Adrenal gland (tissue), 9 donors: ENCODE measurements at regions not wholly inside any gene's neighbourhood (a gene's known extent, or its start where the extent isn't known, plus 50 kb on each side); places are given as distances from the start of the nearest gene placed in this dataset.

ENCODE experiments used
- DNase-seq, 7 donors: peaks; one replicate each; pipeline ENCODE4 v3.0.0-alpha.2; 2019 to 2020
- H3K27ac ChIP-seq, 5 donors: fragments of 200-600 bp; sonication (generic) in 4 of 5; 1 replicate in 3 of 5; 2 replicates in 2 of 5; pipeline versions ENCODE4 v1.5.1 to v1.8.0; 2016 to 2020; ENCODE audit warnings: mild to moderate bottlenecking in 1 of 5
- H3K27me3 ChIP-seq: fragments of 200-600 bp; 2 replicates; pipeline ENCODE4 v1.8.0; 2021
- H3K36me3 ChIP-seq, 2 donors: fragments of 200-600 bp; replicated peaks in 1 of 2; 1 replicate in 1 of 2; 2 replicates in 1 of 2; pipeline versions ENCODE4 v1.5.1 to v1.8.0; 2018 to 2022
- H3K4me1 ChIP-seq, 2 donors: fragments of 200-600 bp; replicated peaks in 1 of 2; 1 replicate in 1 of 2; 2 replicates in 1 of 2; pipeline versions ENCODE4 v1.5.1 to v1.8.0; 2018 to 2021
- H3K4me3 ChIP-seq, 4 donors: fragments of 200-600 bp; sonication (generic) in 3 of 4; one replicate each; pipeline ENCODE4 v1.5.1; 2016 to 2018
- H3K9me3 ChIP-seq, 3 donors: fragments of 200-600 bp; sonication (generic) in 1 of 3; replicated peaks in 1 of 3; 1 replicate in 2 of 3; 2 replicates in 1 of 3; pipeline versions ENCODE4 v1.5.1 to v1.8.0; 2016 to 2021
- CTCF ChIP-seq, 6 experiments: fragments of 450-650 bp in 4 of 6; fragments of 200-600 bp in 2 of 6; sonication (generic) in 1 of 6; IDR thresholded peaks; 1 replicate in 5 of 6; 2 replicates in 1 of 6; pipeline versions ENCODE4 v1.5.1 to v1.8.0; 2016 to 2021; ENCODE audit warnings: antibody characterized with exemption in 6 of 6, mild to moderate bottlenecking in 2 of 6, moderate library complexity in 1 of 6
- POLR2A ChIP-seq, 2 donors: fragments of 450-650 bp; IDR thresholded peaks; one replicate each; pipeline ENCODE4 v1.6.1; 2017; ENCODE audit warnings: antibody characterized with exemption in 2 of 2, mild to moderate bottlenecking in 2 of 2, moderate library complexity in 1 of 2
- WGBS, 4 donors: extraction: QIAGEN DNeasy Blood & Tissue Kit in 2 of 4; methylation state at CpG; one replicate each; pipeline versions ENCODE4 v1.1.5 to v1.1.7; 2013 to 2017; 5-methylcytosine and 5-hydroxymethylcytosine counted together
- intact Hi-C, 2 donors: fragments of 100-400 bp; cut with DNase I; formaldehyde crosslinking; loops; one replicate each; pipeline versions ENCODE4 v1.14.1 to v1.15.0; 2022 to 2023
- donor health status: healthy with polysubstance abuse.
- donor health status: Bipolar disorder and iron deficiency.
- donor health status: DM: yes; HTN: yes; CAD: no.
- donor health status: DM: no; HTN: no; CAD: no.
- donor health status: DM: no; HTN: no; CAD: no.

DNA sequence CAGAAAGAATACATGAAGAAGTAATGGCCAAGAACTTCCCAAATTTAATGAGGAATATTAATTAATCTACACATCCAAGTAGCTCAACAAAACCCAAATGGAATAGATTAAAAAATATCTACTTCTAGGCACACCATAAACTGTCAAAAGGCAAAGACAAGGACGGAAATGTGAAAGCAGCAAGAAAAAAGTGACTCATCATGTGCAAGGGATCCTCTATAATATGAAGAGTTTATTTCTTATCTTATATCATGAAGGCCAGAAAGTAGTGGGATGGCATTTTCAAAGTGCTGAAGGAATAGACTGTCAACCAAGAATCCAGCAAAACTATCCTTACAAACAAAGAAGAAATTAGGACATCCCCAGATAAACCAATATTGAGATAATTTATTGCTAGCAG, 73.9 kb upstream of the PRICKLE2 start:
- no peak for TF ChIP-seq CTCF (IDR thresholded peaks at IDR 0.05)
- TF ChIP-seq POLR2A (IDR thresholded peaks at IDR 0.05) = no peak
- H3K27ac ChIP-seq = no peak overlapping the region
- 44 to 59% (median 47%) methylated on average over 1 of the region's 1 CpG for WGBS, 4 donors
- no peaks in the 10 kb centered on the region for H3K36me3 ChIP-seq
- no peaks in the 10 kb centered on the region for H3K27me3 ChIP-seq
- DNase-seq = no peak
- H3K4me3 ChIP-seq = no peak overlapping the region
- H3K4me1 ChIP-seq = no peaks in the 10 kb centered on the region
- intact Hi-C loops = no loop called here
- no peaks in the 10 kb centered on the region for H3K9me3 ChIP-seq

GRCh38 chr3:64297563-64297962, 72.3 kb upstream of the PRICKLE2 start:
- Histone ChIP-seq H3K4me1 (no peaks in the 10 kb centered on the region), H3K27ac (no peak overlapping the region), H3K9me3 (no peaks in the 10 kb centered on the region), H3K27me3 (no peaks in the 10 kb centered on the region), H3K36me3 (no peaks in the 10 kb centered on the region), H3K4me3 (no peak overlapping the region)
- WGBS, 4 donors = 33 to 99% (median 94%) methylated on average over 1 of the region's 1 CpG
- intact Hi-C loops = no loop called here
- TF ChIP-seq POLR2A (IDR thresholded peaks at IDR 0.05) (no peak), CTCF (IDR thresholded peaks at IDR 0.05) (no peak)
- DNase-seq = no peak

DNA sequence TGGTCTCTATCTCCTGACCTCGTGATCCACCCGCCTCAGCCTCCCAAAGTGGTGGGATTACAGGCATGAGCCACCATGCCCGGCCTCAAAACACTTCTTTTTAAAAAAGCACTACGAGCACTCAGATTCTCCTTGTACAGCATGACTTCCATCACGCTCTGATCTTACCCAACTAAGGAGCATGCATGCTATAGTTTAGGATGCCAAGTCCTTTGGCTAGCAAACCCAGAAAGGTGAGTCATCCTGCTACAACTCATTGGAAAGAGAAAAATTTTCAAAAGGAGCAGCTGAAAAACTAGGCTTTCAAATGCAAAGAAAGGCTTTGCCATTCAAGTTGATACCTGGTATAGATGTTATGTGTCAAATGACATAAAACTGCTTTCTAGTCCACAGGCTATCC, 70.3 kb upstream of the PRICKLE2 start:
- WGBS, 4 donors = 58 to 76% (median 67%) methylated on average over 4 to 5 of the region's 5 CpGs
- no peaks in the 10 kb centered on the region for H3K4me1 ChIP-seq
- intact Hi-C loops = no loop called here
- no peaks in the 10 kb centered on the region for H3K27me3 ChIP-seq
- no peak for TF ChIP-seq CTCF (IDR thresholded peaks at IDR 0.05)
- no peak for TF ChIP-seq POLR2A (IDR thresholded peaks at IDR 0.05)
- H3K36me3 ChIP-seq = no peaks in the 10 kb centered on the region
- H3K4me3 ChIP-seq = no peak overlapping the region
- no peak overlapping the region for H3K27ac ChIP-seq
- H3K9me3 ChIP-seq = no peaks in the 10 kb centered on the region
- DNase-seq = peak; percentile 32 to 70 (median 62)

DNA sequence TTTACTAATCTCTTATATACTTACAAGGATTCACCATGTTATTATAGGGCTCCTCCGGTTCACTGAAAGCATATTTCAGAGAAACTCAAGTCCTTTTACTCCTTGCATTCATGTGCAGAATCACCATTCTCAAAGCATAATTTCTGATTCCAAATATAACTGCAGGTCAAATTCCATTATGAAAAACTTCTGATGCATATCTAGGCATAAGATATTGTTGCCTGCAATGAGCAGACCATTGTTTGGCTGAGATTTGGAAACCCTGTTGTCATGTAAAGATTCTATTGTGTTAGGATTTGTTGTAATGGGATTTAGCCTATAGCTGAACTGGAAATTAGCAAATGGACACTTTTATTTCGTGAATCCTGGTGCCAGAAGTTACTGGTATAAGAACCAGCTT, 69.5 kb upstream of the PRICKLE2 start:
- no peak for DNase-seq
- intact Hi-C loops = no loop called here
- WGBS, 4 donors = 78 to 96% (median 84%) methylated on average over 2 of the region's 2 CpGs
- no peaks in the 10 kb centered on the region for H3K27me3 ChIP-seq
- no peak overlapping the region for H3K27ac ChIP-seq
- no peaks in the 10 kb centered on the region for H3K4me1 ChIP-seq
- no peak overlapping the region for H3K4me3 ChIP-seq
- H3K9me3 ChIP-seq = no peaks in the 10 kb centered on the region
- no peak for TF ChIP-seq CTCF (IDR thresholded peaks at IDR 0.05)
- TF ChIP-seq POLR2A (IDR thresholded peaks at IDR 0.05) = no peak
- H3K36me3 ChIP-seq = no peaks in the 10 kb centered on the region
